DND-41 (cell line): ENCODE measurements at regions not wholly inside any gene's neighbourhood (a gene's known extent, or its start where the extent isn't known, plus 50 kb on each side); places are given as distances from the start of the nearest gene placed in this dataset.

ENCODE experiments used
- ATAC-seq: fragments of 200-7000 bp; cut with Tn5 transposase; 3 replicates; pipeline ENCODE4 v1.9.1; 2021; ENCODE audit warnings: low read depth; ENCODE audit not compliant: insufficient read depth
- DNase-seq: peaks from one replicate; pipeline ENCODE4 v3.0.0-alpha.2; 2020
- H2AFZ ChIP-seq: 2 replicates; pipeline ENCODE4 v1.6.0; 2012; ENCODE audit warnings: low read depth, low read length
- H3K27ac ChIP-seq: 2 replicates; pipeline ENCODE4 v1.5.1; 2012; ENCODE audit warnings: low read length, inconsistent platforms
- H3K27me3 ChIP-seq: fragments of 200-600 bp; sonication (generic); 2 replicates; pipeline ENCODE4 v1.6.0; 2012; ENCODE audit warnings: low read length, mild to moderate bottlenecking, inconsistent platforms; ENCODE audit not compliant: insufficient read depth, poor library complexity
- H3K36me3 ChIP-seq: 2 replicates; pipeline ENCODE4 v1.5.1; 2012; ENCODE audit warnings: low read length, inconsistent platforms; ENCODE audit not compliant: insufficient read depth
- H3K4me1 ChIP-seq: 2 replicates; pipeline ENCODE4 v1.5.1; 2012; ENCODE audit warnings: mild to moderate bottlenecking, low read length; ENCODE audit not compliant: insufficient read depth
- H3K4me2 ChIP-seq: 2 replicates; pipeline ENCODE4 v1.6.0; 2012; ENCODE audit warnings: mild to moderate bottlenecking, moderate library complexity, low read length, inconsistent platforms; ENCODE audit not compliant: insufficient read depth
- H3K4me3 ChIP-seq, 2 experiments: fragments of 200-600 bp in 1 of 2; shearing (Covaris generic) in 1 of 2; 2 replicates each; pipeline ENCODE4 v1.5.1; 2012 to 2016; ENCODE audit warnings: inconsistent platforms in 2 of 2, low read length in 2 of 2, mild to moderate bottlenecking in 2 of 2, low read depth in 1 of 2, moderate library complexity in 1 of 2
- H3K79me2 ChIP-seq: 2 replicates; pipeline ENCODE4 v1.6.0; 2012; ENCODE audit warnings: low read length, inconsistent platforms; ENCODE audit not compliant: insufficient read depth
- H3K9ac ChIP-seq: 2 replicates; pipeline ENCODE4 v1.6.0; 2012; ENCODE audit warnings: low read depth, mild to moderate bottlenecking, inconsistent platforms, low read length, moderate library complexity
- H3K9me3 ChIP-seq: 2 replicates; pipeline ENCODE4 v1.5.1; 2012; ENCODE audit warnings: low read length, moderate library complexity, mild to moderate bottlenecking, inconsistent platforms; ENCODE audit not compliant: insufficient read depth, severe bottlenecking
- H4K20me1 ChIP-seq: 2 replicates; pipeline ENCODE4 v1.6.0; 2012; ENCODE audit warnings: low read length; ENCODE audit not compliant: insufficient read depth
- CTCF ChIP-seq: IDR thresholded peaks from 2 replicates; pipeline ENCODE4 v1.5.1; 2012; ENCODE audit warnings: borderline replicate concordance, low read length, moderate library complexity, mild to moderate bottlenecking; ENCODE audit not compliant: poor library complexity, severe bottlenecking; ENCODE audit errors: extremely low read depth
- EZH2 ChIP-seq: IDR thresholded peaks from 3 replicates; pipeline ENCODE4 v1.6.1; 2012; ENCODE audit warnings: borderline replicate concordance, low read depth, mild to moderate bottlenecking, moderate library complexity, low read length, inconsistent platforms; ENCODE audit not compliant: severe bottlenecking

GRCh38 chr15:70387081-70387480, 289.4 kb upstream of the TLE3 start:
- Histone ChIP-seq H3K27ac (no peak overlapping the region), H3K4me2 (no peak overlapping the region), H3K79me2 (no peaks in the 10 kb centered on the region), H3K27me3 (no peaks in the 10 kb centered on the region), H3K36me3 (no peaks in the 10 kb centered on the region), H3K4me1 (no peaks in the 10 kb centered on the region), H3K9me3 (no peaks in the 10 kb centered on the region), H3K9ac (no peak overlapping the region), H4K20me1 (no peaks in the 10 kb centered on the region), H2AFZ (no peak overlapping the region), H3K4me3 (no peak overlapping the region)
- no peak for TF ChIP-seq EZH2
- DNase-seq (no peak), ATAC-seq (no peak)

- H3K4me3 ChIP-seq: no peak overlapping the region
- no peaks in the 10 kb centered on the region for H3K27me3 ChIP-seq
- H3K9me3 ChIP-seq: no peaks in the 10 kb centered on the region
- no peaks in the 10 kb centered on the region for H4K20me1 ChIP-seq
- H3K79me2 ChIP-seq: no peaks in the 10 kb centered on the region
- H3K4me2 ChIP-seq: no peak overlapping the region
- ATAC-seq (no peak), DNase-seq (no peak)
- H3K9ac ChIP-seq: no peak overlapping the region
- H2AFZ ChIP-seq: no peak overlapping the region
- no peaks in the 10 kb centered on the region for H3K36me3 ChIP-seq
- TF ChIP-seq EZH2 (no peak), CTCF (no peak)
- H3K27ac ChIP-seq: no peak overlapping the region
- no peaks in the 10 kb centered on the region for H3K4me1 ChIP-seq
Measured at GRCh38 chr15:70385711-70386110, 288.0 kb upstream of the TLE3 start.

GRCh38 chr15:70385052-70385451, 287.3 kb upstream of the TLE3 start:
- Histone ChIP-seq H3K4me1 (no peaks in the 10 kb centered on the region), H4K20me1 (no peaks in the 10 kb centered on the region), H3K36me3 (no peaks in the 10 kb centered on the region), H3K9ac (no peak overlapping the region), H3K4me2 (no peak overlapping the region), H3K4me3 (no peak overlapping the region), H3K27me3 (no peaks in the 10 kb centered on the region), H2AFZ (no peak overlapping the region), H3K9me3 (no peaks in the 10 kb centered on the region), H3K27ac (no peak overlapping the region), H3K79me2 (no peaks in the 10 kb centered on the region)
- TF ChIP-seq CTCF (no peak), EZH2 (no peak)
- DNase-seq (no peak), ATAC-seq (no peak)

- Histone ChIP-seq H3K4me1 (no peaks in the 10 kb centered on the region), H3K79me2 (no peaks in the 10 kb centered on the region), H2AFZ (no peak overlapping the region), H3K4me3 (no peak overlapping the region), H4K20me1 (no peaks in the 10 kb centered on the region), H3K27me3 (no peaks in the 10 kb centered on the region), H3K27ac (no peak overlapping the region), H3K9me3 (no peaks in the 10 kb centered on the region), H3K4me2 (no peak overlapping the region), H3K9ac (no peak overlapping the region), H3K36me3 (no peaks in the 10 kb centered on the region)
- TF ChIP-seq EZH2 (no peak), CTCF (no peak)
- DNase-seq (no peak), ATAC-seq (no peak)
Measured at GRCh38 chr15:70383856-70384255, 286.1 kb upstream of the TLE3 start.
